GM13977 (cell line): ENCODE measurements at regions not wholly inside any gene's neighbourhood (a gene's known extent, or its start where the extent isn't known, plus 50 kb on each side); places are given as distances from the start of the nearest gene placed in this dataset.

Experiments
- DNase-seq: peaks from one replicate; pipeline ENCODE4 v3.0.0; 2012; ENCODE audit warnings: low spot score
- CTCF ChIP-seq: IDR thresholded peaks from 2 replicates; pipeline ENCODE4 v1.5.1; 2012; ENCODE audit warnings: mild to moderate bottlenecking, control low read depth; ENCODE audit not compliant: insufficient read depth; ENCODE audit errors: extremely low read depth, missing control alignments
- in situ Hi-C: fragments of 300-500 bp; cut with MboI; formaldehyde crosslinking; loops from one replicate; pipeline ENCODE4 v1.12.0; 2022; ENCODE audit warnings: low sequenced_read_pairs, low pct_unique_long_range_greater_than_20kb, mixed read lengths, inconsistent platforms; ENCODE audit not compliant: unreplicated experiment

GRCh38 chr1:102640312-102640711 is 468.0 kb downstream of the COL11A1 start:
- no peak for TF ChIP-seq CTCF
- no peak for DNase-seq
- in situ Hi-C loops, result no loop called here

- no peak for DNase-seq
- in situ Hi-C loops, result no loop called here
- no peak for TF ChIP-seq CTCF
Measured at GRCh38 chr1:102631691-102632090, 476.6 kb downstream of the COL11A1 start.

GRCh38 chr1:102630041-102630440 is 478.3 kb downstream of the COL11A1 start:
- no peak for TF ChIP-seq CTCF
- DNase-seq, result no peak
- in situ Hi-C loops, result no loop called here

GRCh38 chr1:102628109-102628613 is 480.2 kb downstream of the COL11A1 start:
- in situ Hi-C loops, result no loop called here
- TF ChIP-seq CTCF, result no peak
- no peak for DNase-seq

GRCh38 chr1:102627145-102627544 is 481.2 kb downstream of the COL11A1 start:
- TF ChIP-seq CTCF, result no peak
- in situ Hi-C loops, result no loop called here
- DNase-seq, result no peak

GRCh38 chr1:102615896-102616295 is 492.4 kb downstream of the COL11A1 start:
- no peak for TF ChIP-seq CTCF
- no peak for DNase-seq
- in situ Hi-C loops, result no loop called here

GRCh38 chr1:102595106-102595505 is 513.2 kb downstream of the COL11A1 start:
- no peak for DNase-seq
- no peak for TF ChIP-seq CTCF
- in situ Hi-C loops, result no loop called here
